Keratinocyte (primary cell): ENCODE measurements at regions not wholly inside any gene's neighbourhood (a gene's known extent, or its start where the extent isn't known, plus 50 kb on each side); places are given as distances from the start of the nearest gene placed in this dataset.
A peak's percentile ranks its signal among the peaks of the same experiment; 100 is the strongest.

Experiments used
- DNase-seq: peaks from one replicate; pipeline ENCODE4 v3.0.0-alpha.2; 2011; ENCODE audit warnings: low read depth, missing footprints, low spot score
- FAIRE-seq: peaks from 2 replicates; lab custom pipeline; 2011; peaks lifted over from hg19 to GRCh38; lab: Jason Lieb, UNC
- H2AFZ ChIP-seq: 2 replicates; pipeline ENCODE4 v1.6.0; 2012; ENCODE audit warnings: low read length, control low read depth, inconsistent platforms; ENCODE audit not compliant: control insufficient read depth
- H3K27ac ChIP-seq: 2 replicates; pipeline ENCODE4 v1.5.1; 2011; ENCODE audit warnings: low read length; ENCODE audit not compliant: control insufficient read depth, insufficient read depth
- H3K27me3 ChIP-seq: 3 replicates; pipeline ENCODE4 v1.6.0; 2011; ENCODE audit warnings: low read length; ENCODE audit not compliant: control insufficient read depth, insufficient read depth; ENCODE audit errors: extremely low read depth
- H3K36me3 ChIP-seq, 2 experiments: 2 replicates in 1 of 2; 3 replicates in 1 of 2; pipeline ENCODE4 v1.5.1; 2011; ENCODE audit warnings: low read length in 2 of 2, mild to moderate bottlenecking in 1 of 2; ENCODE audit not compliant: control insufficient read depth in 2 of 2, insufficient read depth in 2 of 2; ENCODE audit errors: extremely low read depth in 1 of 2
- H3K4me1 ChIP-seq: 3 replicates; pipeline ENCODE4 v1.5.1; 2011; ENCODE audit warnings: low read length; ENCODE audit not compliant: control insufficient read depth, insufficient read depth; ENCODE audit errors: extremely low read depth
- H3K4me2 ChIP-seq: 3 replicates; pipeline ENCODE4 v1.6.0; 2011; ENCODE audit warnings: low read depth, low read length; ENCODE audit not compliant: control insufficient read depth, insufficient read depth; ENCODE audit errors: extremely low read depth
- H3K4me3 ChIP-seq, 3 experiments: fragments of 200-600 bp in 1 of 3; sonication (generic) in 1 of 3; 2 replicates in 2 of 3; 3 replicates in 1 of 3; pipeline ENCODE4 v1.5.1; 2011 to 2016; ENCODE audit warnings: low read length in 3 of 3, mild to moderate bottlenecking in 3 of 3, control low read depth in 2 of 3, inconsistent platforms in 1 of 3, low read depth in 1 of 3, mixed read lengths in 1 of 3, mixed run types in 1 of 3, moderate library complexity in 1 of 3; ENCODE audit not compliant: control insufficient read depth in 2 of 3, insufficient read depth in 2 of 3; ENCODE audit errors: extremely low read depth in 1 of 3
- H3K79me2 ChIP-seq: 2 replicates; pipeline ENCODE4 v1.6.0; 2012; ENCODE audit warnings: low read length; ENCODE audit not compliant: control insufficient read depth, insufficient read depth
- H3K9ac ChIP-seq: 3 replicates; pipeline ENCODE4 v1.6.0; 2011; ENCODE audit warnings: low read length; ENCODE audit not compliant: control insufficient read depth, insufficient read depth; ENCODE audit errors: extremely low read depth
- H3K9me1 ChIP-seq: 3 replicates; pipeline ENCODE4 v1.6.0; 2011; ENCODE audit warnings: low read length; ENCODE audit not compliant: control insufficient read depth, insufficient read depth; ENCODE audit errors: extremely low read depth
- H3K9me3 ChIP-seq: 2 replicates; pipeline ENCODE4 v1.5.1; 2012; ENCODE audit warnings: low read depth, low read length; ENCODE audit not compliant: control insufficient read depth
- H4K20me1 ChIP-seq: 3 replicates; pipeline ENCODE4 v1.6.0; 2011; ENCODE audit warnings: low read length; ENCODE audit not compliant: control insufficient read depth, insufficient read depth; ENCODE audit errors: extremely low read depth
- EZH2 ChIP-seq: IDR thresholded peaks from one replicate; pipeline ENCODE4 v1.6.1; 2012; ENCODE audit warnings: inconsistent platforms, mild to moderate bottlenecking, low read length, moderate library complexity
- dilution Hi-C: fragments of 300-500 bp; cut with MboI; formaldehyde crosslinking; loops from one replicate; pipeline ENCODE4 v1.7.0; 2020; ENCODE audit warnings: low sequenced_read_pairs; ENCODE audit not compliant: extremely low pct_ligation_motif_present
- TF ChIP-seq, protein P1 (sequence below), 3 experiments: IDR thresholded peaks in 1 of 3; conservative IDR thresholded peaks in 1 of 3; optimal IDR thresholded peaks in 1 of 3; 2 replicates in 2 of 3; 3 replicates in 1 of 3; pipeline versions ENCODE3 to v1.5.1; 2011; ENCODE audit warnings: low read length in 3 of 3, mild to moderate bottlenecking in 3 of 3, moderate library complexity in 2 of 3, control low read depth in 1 of 3, inconsistent platforms in 1 of 3; ENCODE audit not compliant: insufficient read depth in 2 of 3; ENCODE audit errors: extremely low read depth in 1 of 3

GRCh38 chr3:180417241-180417640, 184.7 kb upstream of the TTC14 start:
- Histone ChIP-seq H3K9me1 (no peaks in the 10 kb centered on the region), H4K20me1 (no peaks in the 10 kb centered on the region), H3K27me3 (no peaks in the 10 kb centered on the region), H2AFZ (no peak overlapping the region), H3K27ac (no peak overlapping the region), H3K4me3 (no peak overlapping the region), H3K4me2 (no peak overlapping the region), H3K79me2 (peaks cover 9% of the 10 kb centered on the region), H3K9ac (no peak overlapping the region), H3K9me3 (no peaks in the 10 kb centered on the region), H3K36me3 (no peaks in the 10 kb centered on the region), H3K4me1 (peaks cover 19% of the 10 kb centered on the region)
- TF ChIP-seq EZH2, result no peak
- TF ChIP-seq, protein P1, sequence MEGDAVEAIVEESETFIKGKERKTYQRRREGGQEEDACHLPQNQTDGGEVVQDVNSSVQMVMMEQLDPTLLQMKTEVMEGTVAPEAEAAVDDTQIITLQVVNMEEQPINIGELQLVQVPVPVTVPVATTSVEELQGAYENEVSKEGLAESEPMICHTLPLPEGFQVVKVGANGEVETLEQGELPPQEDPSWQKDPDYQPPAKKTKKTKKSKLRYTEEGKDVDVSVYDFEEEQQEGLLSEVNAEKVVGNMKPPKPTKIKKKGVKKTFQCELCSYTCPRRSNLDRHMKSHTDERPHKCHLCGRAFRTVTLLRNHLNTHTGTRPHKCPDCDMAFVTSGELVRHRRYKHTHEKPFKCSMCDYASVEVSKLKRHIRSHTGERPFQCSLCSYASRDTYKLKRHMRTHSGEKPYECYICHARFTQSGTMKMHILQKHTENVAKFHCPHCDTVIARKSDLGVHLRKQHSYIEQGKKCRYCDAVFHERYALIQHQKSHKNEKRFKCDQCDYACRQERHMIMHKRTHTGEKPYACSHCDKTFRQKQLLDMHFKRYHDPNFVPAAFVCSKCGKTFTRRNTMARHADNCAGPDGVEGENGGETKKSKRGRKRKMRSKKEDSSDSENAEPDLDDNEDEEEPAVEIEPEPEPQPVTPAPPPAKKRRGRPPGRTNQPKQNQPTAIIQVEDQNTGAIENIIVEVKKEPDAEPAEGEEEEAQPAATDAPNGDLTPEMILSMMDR (optimal IDR thresholded peaks at IDR 0.05 in 1 of 3, IDR thresholded peaks at IDR 0.05 in 1 of 3, conservative IDR thresholded peaks at IDR 0.05 in 1 of 3; ENCODE audit: extremely low read depth in 1 of 3, insufficient read depth in 2 of 3, low read length in 3 of 3), result no peak
- DNase-seq (no peak), FAIRE-seq (no peak)
- dilution Hi-C loops, result no loop called here

DNA sequence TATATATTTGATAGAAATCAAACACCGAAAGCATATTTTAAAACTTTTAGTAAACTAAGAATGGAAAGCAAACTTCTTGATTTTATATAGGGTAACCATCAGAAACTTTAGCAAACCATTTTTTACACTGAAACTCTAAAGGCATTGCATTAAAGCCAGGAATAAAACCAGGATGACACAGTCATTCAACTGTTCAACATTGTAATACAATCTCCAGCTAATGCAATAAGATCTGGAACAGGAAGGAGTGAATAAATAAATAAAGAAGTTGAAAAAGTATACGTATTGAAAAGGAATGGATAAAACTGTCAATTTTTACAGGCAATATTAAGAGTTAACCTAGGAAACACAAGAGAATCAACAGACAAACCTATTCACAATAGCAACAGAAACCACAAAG, 181.9 kb upstream of the TTC14 start:
- Histone ChIP-seq H2AFZ (no peak overlapping the region), H3K27ac (peak overlapping the region; percentile 26), H3K36me3 (no peaks in the 10 kb centered on the region), H3K9ac (no peak overlapping the region), H3K9me1 (no peaks in the 10 kb centered on the region), H3K4me2 (no peak overlapping the region), H3K27me3 (no peaks in the 10 kb centered on the region), H3K9me3 (no peaks in the 10 kb centered on the region), H4K20me1 (no peaks in the 10 kb centered on the region), H3K4me3 (no peak overlapping the region), H3K4me1 (peaks cover 19% of the 10 kb centered on the region), H3K79me2 (peaks cover 7% of the 10 kb centered on the region)
- TF ChIP-seq EZH2, result no peak
- TF ChIP-seq, protein P1 (optimal IDR thresholded peaks at IDR 0.05 in 1 of 3, IDR thresholded peaks at IDR 0.05 in 1 of 3, conservative IDR thresholded peaks at IDR 0.05 in 1 of 3; ENCODE audit: extremely low read depth in 1 of 3, insufficient read depth in 2 of 3, low read length in 3 of 3), result no peak
- dilution Hi-C loops, result no loop called here
- DNase-seq, result no peak
- FAIRE-seq, result no peak
